GM19035 (cell line): ENCODE measurements at regions not wholly inside any gene's neighbourhood (a gene's known extent, or its start where the extent isn't known, plus 50 kb on each side); places are given as distances from the start of the nearest gene placed in this dataset.

Experiments used
- ATAC-seq: cut with Tn5 transposase; IDR thresholded peaks from one replicate; pipeline ENCODE4 v1.9.1; 2021; ENCODE audit not compliant: unreplicated experiment

DNA sequence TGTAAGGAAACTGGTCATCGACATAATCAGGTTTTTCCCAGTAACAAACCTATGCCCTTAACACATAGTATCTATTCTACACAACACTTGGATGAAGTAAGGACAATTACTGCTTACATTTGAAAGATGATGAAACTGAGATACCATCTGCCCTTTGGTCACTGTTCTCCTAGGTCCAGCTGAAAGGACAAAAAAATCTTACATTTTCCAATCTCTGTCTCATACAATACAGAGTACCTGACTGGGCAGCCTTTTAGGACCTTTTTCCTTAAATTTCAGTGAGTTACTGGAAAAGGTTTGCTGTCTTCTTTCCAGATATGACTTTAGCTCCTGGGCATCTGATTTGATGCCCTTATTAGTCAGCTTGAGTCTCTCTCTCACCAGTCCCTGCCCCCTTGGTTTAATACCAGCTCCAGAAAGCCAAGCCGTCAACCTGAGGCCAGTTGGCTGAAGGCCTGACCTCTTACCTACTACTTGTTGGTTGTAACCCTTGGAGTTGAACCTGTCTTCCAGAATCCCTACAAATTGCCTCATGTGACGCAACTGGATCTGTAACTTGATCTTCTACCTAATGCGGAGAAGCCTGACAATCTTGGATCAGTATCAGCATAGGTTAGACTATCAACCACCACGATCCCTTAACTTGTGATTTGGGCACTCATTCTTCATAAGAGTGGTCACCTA is 355.3 kb upstream of the ZNF385D start:
- ATAC-seq: no peak

GRCh38 chr3:22111226-22111625 is 360.2 kb upstream of the ZNF385D start:
- ATAC-seq: no peak

DNA sequence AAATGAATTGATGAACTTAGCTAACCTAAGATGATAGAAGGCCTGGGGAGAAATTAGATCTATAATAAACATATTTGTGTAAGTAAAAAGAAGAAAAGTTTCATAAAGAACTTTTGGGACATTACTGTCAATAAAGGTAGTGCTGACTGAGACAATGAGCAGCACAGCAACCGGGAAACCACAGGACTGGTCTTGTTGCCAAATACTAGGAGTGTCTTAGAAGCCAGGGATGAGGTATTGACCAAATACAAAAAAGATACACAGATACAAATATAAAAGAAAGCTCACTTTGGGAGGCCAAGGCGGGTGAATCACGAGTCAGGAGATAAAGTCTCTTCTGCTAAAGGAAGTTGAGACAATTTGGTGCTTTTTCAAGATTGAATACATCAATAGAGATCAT is 362.4 kb upstream of the ZNF385D start:
- no peak for ATAC-seq

GRCh38 chr3:22115581-22115980 is 364.6 kb upstream of the ZNF385D start:
- ATAC-seq: no peak

DNA sequence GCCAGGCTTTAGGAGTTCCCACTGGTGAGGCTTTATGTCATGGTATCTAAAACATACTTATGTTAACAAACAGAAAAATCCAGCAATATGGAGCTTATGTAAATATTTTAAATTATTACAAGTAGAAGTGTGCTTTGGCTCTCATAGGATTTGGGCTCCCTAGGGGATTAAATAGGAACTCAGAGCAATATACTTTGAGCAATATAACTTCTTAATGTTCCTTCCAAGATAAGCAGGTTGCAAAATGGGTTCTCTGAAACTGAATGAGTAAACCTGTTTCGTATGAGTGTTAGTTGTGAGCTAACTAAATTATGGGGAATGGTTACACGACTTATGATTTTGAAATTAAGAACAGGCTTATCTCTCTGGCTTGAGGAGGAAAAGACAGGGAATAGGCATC is 366.1 kb upstream of the ZNF385D start:
- ATAC-seq: no peak

GRCh38 chr3:22117751-22118346 is 366.8 kb upstream of the ZNF385D start:
- ATAC-seq: no peak

DNA sequence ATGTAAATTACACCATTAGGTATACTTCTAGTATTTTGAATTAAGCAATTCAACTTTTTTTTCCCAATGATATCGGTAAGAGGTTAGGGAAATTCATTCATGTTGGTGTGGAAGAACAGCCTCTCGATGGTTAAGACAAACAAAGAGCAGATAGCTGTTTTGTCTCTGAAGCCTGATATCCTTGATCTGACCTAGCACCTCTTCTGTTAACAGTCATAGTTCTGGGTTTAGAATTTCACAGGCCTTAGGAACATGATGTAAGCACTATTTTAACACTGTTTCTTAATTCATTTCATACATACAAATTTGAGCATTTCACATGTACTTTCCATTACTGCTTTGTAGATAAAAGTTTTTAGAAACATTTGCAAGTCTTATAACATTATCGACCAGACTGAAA is 367.5 kb upstream of the ZNF385D start:
- ATAC-seq: no peak

DNA sequence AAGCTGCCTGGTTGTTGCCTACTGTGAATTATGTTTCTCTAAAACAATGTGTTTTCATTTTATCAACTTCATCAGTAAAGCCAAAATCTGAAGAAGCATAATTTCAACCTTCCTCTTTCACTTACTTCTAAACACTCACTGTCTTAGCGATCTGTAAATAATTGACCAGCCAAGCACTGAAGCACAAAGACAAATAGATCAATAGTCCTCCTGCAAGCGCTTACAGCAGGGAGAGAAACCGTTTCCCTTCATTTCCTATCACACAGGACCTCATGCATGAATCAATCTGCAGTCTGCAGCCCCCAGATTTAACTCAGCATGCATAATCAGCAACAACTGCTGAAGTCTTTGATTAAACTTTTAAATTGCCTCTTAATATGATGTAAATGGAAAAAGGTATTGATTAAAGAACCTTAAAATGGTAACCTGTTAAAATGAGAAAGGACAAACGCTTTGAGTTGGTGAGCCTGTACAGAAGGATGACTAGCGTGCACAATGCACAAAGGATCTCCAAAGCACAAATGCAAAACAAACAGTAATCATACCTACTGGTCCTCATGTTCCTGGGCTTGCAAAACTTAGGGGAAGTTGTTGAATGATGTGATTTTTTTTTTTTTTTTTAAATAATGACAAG is 370.2 kb upstream of the ZNF385D start:
- ATAC-seq: peak; percentile 35

DNA sequence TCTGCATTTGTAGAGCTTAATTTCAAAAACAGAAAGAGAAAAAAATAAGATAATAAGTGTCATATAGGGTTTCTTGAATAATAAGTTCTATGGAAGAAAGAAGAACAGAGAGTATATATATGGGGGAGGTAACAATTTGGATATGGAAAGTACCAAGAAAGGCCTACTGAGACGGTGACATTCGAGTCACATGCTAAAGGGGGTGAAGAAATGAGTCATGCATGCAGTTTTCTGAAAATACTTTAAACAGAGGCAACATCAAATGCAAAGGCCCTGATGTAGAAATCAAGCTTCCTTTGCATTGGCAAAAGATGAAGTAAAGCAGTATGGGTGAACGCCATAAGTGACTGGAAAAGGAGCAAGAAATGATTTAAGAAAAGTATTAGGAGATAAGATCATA is 371.6 kb upstream of the ZNF385D start:
- peak; percentile 73 for ATAC-seq

DNA sequence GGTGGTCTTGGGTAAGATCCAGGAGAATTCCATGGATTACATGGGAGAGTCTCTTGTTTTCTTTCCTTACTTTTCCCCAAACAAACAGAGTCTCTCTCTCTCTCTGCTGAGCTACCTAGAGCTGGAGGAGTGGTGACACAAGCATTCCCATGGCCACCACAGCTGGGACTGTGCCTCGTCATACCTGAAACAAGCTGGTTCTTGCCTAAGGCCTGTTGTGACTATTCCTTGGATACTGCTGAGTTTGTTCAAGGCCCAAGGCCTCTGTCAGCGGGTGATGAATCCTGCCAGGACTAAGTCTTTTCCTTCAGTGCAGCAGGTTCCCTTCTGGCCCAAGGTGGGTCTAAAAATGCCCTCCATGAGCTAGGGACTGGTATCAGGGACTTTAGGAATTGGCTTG is 378.1 kb upstream of the ZNF385D start:
- ATAC-seq: no peak

DNA sequence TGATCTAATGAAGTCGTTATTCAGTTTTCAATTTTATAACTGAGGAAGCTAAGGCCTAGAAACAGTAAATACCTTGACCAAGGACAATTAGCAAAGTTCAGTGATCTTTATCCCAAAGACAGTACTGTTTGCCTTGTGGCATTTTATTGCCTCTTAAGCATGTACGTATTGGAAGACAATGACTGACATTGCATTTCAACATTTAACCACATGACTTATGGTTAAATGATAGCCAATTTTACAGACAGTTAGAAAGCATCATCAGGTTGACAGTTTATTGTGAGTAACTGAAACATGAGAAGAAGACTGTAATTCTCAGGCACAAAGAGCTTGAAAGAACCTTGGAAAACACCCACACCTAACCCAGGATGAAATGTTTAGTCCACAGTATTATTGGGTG is 390.8 kb upstream of the ZNF385D start:
- ATAC-seq: no peak

DNA sequence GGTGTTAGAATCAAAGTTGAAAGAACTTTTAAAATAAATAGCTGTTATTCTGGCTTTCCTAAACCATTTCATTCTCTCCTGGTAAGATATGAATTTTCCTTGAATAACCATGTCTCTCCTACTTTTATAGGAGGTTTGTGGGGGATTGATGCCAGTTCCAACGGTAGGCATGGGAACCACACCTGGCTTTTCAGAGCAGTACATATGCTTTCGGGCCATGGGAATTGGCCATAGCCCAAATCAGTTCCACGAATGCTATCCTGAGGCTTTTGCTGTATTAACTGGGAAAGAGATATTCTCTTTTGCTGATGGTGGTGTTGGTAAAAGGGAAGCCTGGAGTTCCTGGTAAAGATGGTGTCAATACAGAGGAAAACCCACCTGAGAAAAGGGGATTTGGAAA is 396.2 kb upstream of the ZNF385D start:
- no peak for ATAC-seq

DNA sequence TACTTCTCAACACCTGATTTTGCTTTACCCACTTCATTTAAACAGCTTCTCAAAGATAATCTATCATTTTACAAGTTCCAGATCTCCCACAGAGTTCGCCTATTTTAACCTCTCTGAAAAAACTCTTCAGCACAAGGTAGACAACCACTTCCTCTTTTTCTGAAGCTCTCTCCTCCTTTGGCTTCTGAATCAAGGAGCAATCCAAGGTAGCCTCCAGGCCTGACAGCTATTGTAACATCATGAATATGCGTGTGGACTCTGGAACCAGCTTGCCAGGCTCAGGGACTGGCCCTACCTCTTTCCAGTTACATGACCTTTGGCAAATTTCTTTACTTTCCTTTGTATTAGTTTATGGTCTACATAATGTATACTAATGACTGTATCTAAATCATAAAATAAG is 405.9 kb upstream of the ZNF385D start:
- no peak for ATAC-seq

DNA sequence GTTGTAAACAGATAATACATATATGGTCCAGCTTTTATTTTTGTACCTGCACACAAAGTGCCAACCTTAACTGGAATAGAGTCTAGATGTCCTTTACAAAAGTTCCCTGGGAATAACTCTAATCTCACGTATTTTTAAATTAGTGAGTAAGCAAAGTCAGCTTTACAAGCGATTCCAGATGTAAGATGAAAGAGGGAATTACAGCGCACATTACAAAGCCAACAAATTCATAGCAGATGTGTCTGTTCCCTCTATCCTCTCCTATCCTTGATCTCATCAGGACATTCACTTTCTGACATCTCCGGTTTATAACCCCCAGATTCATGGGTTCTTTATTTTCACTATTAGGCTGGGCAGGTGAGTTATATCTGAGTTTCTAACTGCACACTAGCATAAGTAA is 406.8 kb upstream of the ZNF385D start:
- no peak for ATAC-seq

DNA sequence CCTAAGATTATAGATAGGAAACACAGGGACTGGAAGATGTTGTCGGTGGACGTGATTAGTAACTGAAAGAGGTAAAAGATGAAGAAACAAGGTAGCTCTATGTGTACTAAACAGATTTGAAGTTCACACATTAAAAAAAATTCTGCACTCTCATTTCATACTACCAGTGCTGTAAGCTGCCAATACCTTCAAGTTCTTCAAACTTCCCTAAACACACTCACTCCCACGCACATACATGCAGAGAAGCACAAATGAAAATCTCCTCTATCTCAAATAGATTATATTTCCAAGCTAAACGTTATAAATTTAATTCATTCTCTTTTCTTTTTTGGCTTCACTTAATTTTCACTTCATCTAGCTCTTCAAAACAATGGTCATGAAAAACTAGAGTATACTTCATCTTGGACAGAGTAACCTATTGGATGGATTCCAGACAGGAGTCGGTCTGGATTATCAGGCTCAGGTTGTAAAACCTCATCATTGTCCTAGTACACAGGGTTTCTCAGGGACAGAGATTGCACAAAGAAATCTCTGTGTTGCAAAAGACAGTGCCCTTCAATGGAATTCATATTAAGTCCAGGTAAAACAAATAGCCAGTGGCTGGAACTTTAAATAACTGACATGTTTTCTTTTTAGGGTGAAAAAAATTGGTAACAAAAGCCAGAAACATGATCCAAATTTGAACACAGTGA is 408.1 kb upstream of the ZNF385D start:
- ATAC-seq: no peak

DNA sequence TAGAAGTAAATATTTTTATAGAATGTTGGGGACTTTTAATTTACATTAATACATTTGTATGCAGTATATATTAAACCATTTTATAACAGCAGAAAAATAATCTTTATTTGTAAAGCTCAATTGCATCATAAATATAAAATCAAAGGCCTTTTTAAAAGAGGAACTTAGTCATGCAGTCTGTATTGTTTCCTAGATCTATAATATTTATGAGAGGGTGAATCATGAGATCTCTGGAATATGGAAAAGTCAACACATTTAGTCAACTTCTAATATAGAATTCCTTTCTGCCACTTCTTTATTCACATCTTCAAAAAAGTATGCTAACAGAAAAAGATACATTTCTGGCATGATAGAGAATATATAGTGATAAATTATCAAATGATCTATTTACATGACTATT is 410.3 kb upstream of the ZNF385D start:
- ATAC-seq: no peak

- no peak for ATAC-seq
Measured at GRCh38 chr3:22170370-22170769, 419.4 kb upstream of the ZNF385D start.

DNA sequence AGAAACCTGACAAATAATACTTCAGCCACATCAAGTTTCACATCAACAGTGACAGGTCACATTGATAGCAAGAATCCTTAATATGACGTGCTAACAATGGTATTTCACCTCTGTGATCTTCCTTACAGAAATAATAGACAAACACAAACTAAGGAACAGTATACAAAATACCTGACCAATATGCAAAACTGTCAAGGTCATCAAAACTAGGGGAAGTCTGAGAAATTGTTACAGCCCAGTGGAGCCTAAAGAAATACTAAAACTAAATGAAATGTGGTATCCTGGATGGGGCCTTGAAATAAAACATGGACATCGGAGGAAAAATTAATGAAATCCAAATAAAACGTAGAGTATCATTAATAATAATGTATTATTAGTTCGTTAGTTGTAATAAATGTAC is 422.0 kb upstream of the ZNF385D start:
- no peak for ATAC-seq

DNA sequence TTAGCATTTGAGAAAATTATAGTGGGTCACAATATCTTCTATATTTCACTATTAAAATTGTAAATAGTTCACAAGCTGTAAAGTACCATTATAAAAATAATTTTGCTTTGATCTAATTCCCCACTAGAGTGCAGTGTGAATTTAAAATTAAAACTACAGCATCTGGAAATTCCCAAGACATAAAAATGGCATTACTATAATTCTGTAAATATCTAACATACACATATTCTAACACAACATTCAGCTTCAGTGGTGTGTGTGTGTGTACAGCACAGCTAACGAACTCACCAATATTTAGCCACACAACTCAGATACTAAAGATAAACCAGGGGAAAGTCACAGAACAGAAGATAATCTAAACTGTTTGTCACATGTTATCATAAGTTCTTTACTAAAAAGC is 424.9 kb upstream of the ZNF385D start:
- ATAC-seq: no peak

DNA sequence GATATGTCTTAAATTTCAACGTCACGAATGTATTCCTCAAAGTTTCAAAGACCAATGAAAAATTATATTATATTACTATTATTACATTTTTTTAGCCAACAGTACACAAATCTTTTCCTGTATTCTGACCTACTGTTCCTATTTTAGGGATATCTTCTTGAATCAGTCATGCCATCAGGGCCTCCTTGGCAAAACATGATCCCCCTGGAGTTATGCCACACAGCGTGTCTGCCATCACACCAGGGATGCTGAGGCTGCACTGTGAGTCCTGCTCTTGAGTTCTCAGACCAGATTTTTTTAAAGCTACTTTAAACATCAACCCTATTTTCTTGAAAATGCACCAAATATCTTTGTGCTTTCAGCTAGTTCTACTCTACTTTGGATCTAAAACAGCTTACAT is 425.9 kb upstream of the ZNF385D start:
- no peak for ATAC-seq

DNA sequence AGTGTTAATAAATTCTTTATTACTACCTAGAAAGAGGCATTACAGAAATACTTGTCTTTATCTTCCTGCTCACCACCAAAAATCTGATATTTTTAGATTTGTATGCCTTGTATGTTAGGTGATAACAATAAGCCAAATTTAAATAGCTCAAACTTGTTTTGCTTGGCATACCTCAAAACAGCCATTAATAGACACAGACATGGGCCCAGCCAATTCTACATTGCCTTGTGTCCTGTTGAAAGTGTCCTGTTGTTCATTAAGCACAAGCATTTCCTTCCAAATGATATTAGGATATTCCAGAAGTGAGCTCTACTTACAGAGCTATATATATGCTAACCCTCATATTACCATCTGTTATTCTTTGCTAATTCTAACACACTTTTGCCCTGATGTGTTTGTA is 438.6 kb upstream of the ZNF385D start:
- no peak for ATAC-seq

- ATAC-seq: no peak
Measured at GRCh38 chr3:22199095-22199494, 448.1 kb upstream of the ZNF385D start.
